ENCODE measurements at regions not wholly inside any gene's neighbourhood (a gene's known extent, or its start where the extent isn't known, plus 50 kb on each side); places are given as distances from the start of the nearest gene placed in this dataset.

DNA sequence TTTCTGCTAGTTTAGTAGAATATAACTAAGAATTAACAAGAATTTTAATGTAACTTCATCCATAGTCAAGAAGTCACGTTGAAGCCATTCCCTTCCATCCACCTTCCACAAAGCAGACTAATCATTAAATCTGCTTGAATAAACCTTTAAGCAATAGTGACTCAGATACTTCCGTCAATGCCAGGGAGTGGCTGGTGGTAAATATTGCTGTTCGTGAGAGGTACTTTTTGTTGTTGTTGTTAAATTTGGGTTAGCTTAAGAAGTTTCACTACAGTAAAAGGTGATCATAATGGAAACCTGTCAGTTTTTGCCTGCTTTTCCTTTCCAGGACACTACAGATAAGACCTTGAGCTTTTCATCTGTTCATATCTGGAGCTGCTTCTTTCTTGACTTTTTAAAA lies 316.3 kb downstream of the TMA16 start:
- Histone ChIP-seq H3K27me3 (ENCODE audit: insufficient read depth, low read length) (no peaks in the 10 kb centered on the region), H3K27ac (ENCODE audit: low read depth, low read length) (no peak overlapping the region), H3K36me3 (ENCODE audit: insufficient read depth, low read length) (no peaks in the 10 kb centered on the region), H3K9me3 (ENCODE audit: insufficient read depth, low read depth, low read length) (no peaks in the 10 kb centered on the region), H3K4me1 (ENCODE audit: insufficient read depth, low read length) (no peaks in the 10 kb centered on the region), H3K9ac (ENCODE audit: low read depth, low read length) (no peak overlapping the region), H3K4me3 (ENCODE audit: low read length) (no peak overlapping the region)
- 93% methylated on average over 3 of the region's 3 CpGs for WGBS

GRCh38 chr4:163815776-163816175 lies 321.3 kb downstream of the TMA16 start:
- H3K36me3 ChIP-seq (ENCODE audit: insufficient read depth, low read length) = no peaks in the 10 kb centered on the region
- H3K9ac ChIP-seq (ENCODE audit: low read depth, low read length) = no peak overlapping the region
- H3K27me3 ChIP-seq (ENCODE audit: insufficient read depth, low read length) = no peaks in the 10 kb centered on the region
- WGBS = 84% methylated on average over 2 of the region's 2 CpGs
- H3K27ac ChIP-seq (ENCODE audit: low read depth, low read length) = no peak overlapping the region
- H3K4me1 ChIP-seq (ENCODE audit: insufficient read depth, low read length) = no peaks in the 10 kb centered on the region
- no peaks in the 10 kb centered on the region for H3K9me3 ChIP-seq (ENCODE audit: insufficient read depth, low read depth, low read length)
- H3K4me3 ChIP-seq (ENCODE audit: low read length) = no peak overlapping the region

GRCh38 chr4:163816494-163816893 lies 322.0 kb downstream of the TMA16 start:
- Histone ChIP-seq H3K4me3 (ENCODE audit: low read length) (no peak overlapping the region), H3K36me3 (ENCODE audit: insufficient read depth, low read length) (no peaks in the 10 kb centered on the region), H3K27ac (ENCODE audit: low read depth, low read length) (no peak overlapping the region), H3K27me3 (ENCODE audit: insufficient read depth, low read length) (no peaks in the 10 kb centered on the region), H3K4me1 (ENCODE audit: insufficient read depth, low read length) (no peaks in the 10 kb centered on the region), H3K9ac (ENCODE audit: low read depth, low read length) (no peak overlapping the region), H3K9me3 (ENCODE audit: insufficient read depth, low read depth, low read length) (no peaks in the 10 kb centered on the region)
- 78% methylated on average over 1 of the region's 1 CpG for WGBS

DNA sequence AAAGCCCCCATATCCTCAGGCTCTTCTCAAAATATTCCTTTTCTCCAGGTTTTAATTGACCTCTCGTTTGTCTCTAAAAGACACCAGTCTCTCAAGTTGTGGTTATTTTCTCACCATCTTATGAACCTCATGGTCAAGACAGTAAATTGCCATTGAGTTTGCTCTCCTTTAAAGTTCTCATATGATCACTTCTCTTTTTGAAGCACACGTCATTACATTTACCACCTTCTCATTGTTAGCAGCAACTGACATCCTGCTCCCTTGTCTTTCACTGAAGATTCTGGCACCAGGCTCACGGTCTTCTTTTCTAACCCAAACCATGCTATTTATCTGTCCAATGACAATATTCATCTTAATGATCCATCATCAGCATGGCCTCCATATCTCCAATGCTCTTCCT lies 324.2 kb downstream of the TMA16 start:
- no peaks in the 10 kb centered on the region for H3K27me3 ChIP-seq (ENCODE audit: insufficient read depth, low read length)
- H3K27ac ChIP-seq (ENCODE audit: low read depth, low read length) = no peak overlapping the region
- no peaks in the 10 kb centered on the region for H3K4me1 ChIP-seq (ENCODE audit: insufficient read depth, low read length)
- WGBS = 89% methylated on average over 3 of the region's 3 CpGs
- H3K9me3 ChIP-seq (ENCODE audit: insufficient read depth, low read depth, low read length) = no peaks in the 10 kb centered on the region
- no peak overlapping the region for H3K9ac ChIP-seq (ENCODE audit: low read depth, low read length)
- no peaks in the 10 kb centered on the region for H3K36me3 ChIP-seq (ENCODE audit: insufficient read depth, low read length)
- H3K4me3 ChIP-seq (ENCODE audit: low read length) = no peak overlapping the region

- Histone ChIP-seq H3K27me3 (ENCODE audit: insufficient read depth, low read length) (no peaks in the 10 kb centered on the region), H3K9ac (ENCODE audit: low read depth, low read length) (no peak overlapping the region), H3K36me3 (ENCODE audit: insufficient read depth, low read length) (no peaks in the 10 kb centered on the region), H3K4me3 (ENCODE audit: low read length) (no peak overlapping the region), H3K9me3 (ENCODE audit: insufficient read depth, low read depth, low read length) (no peaks in the 10 kb centered on the region), H3K4me1 (ENCODE audit: insufficient read depth, low read length) (no peaks in the 10 kb centered on the region), H3K27ac (ENCODE audit: low read depth, low read length) (no peak overlapping the region)
- WGBS = 90% methylated on average over 2 of the region's 2 CpGs
These were observed 339.2 kb downstream of the TMA16 start for GRCh38 chr4:163833669-163834068.

GRCh38 chr4:163846008-163846407 lies 351.5 kb downstream of the TMA16 start:
- H3K4me1 ChIP-seq (ENCODE audit: insufficient read depth, low read length) = no peaks in the 10 kb centered on the region
- H3K27ac ChIP-seq (ENCODE audit: low read depth, low read length) = no peak overlapping the region
- no peak overlapping the region for H3K4me3 ChIP-seq (ENCODE audit: low read length)
- no peak overlapping the region for H3K9ac ChIP-seq (ENCODE audit: low read depth, low read length)
- 97% methylated on average over 2 of the region's 3 CpGs for WGBS
- no peaks in the 10 kb centered on the region for H3K27me3 ChIP-seq (ENCODE audit: insufficient read depth, low read length)
- no peaks in the 10 kb centered on the region for H3K9me3 ChIP-seq (ENCODE audit: insufficient read depth, low read depth, low read length)
- no peaks in the 10 kb centered on the region for H3K36me3 ChIP-seq (ENCODE audit: insufficient read depth, low read length)

- no peaks in the 10 kb centered on the region for H3K27me3 ChIP-seq (ENCODE audit: insufficient read depth, low read length)
- no peak overlapping the region for H3K4me3 ChIP-seq (ENCODE audit: low read length)
- H3K9ac ChIP-seq (ENCODE audit: low read depth, low read length) = no peak overlapping the region
- H3K4me1 ChIP-seq (ENCODE audit: insufficient read depth, low read length) = peaks cover 4% of the 10 kb centered on the region; the same call in 1 of the 2 replicates
- H3K9me3 ChIP-seq (ENCODE audit: insufficient read depth, low read depth, low read length) = no peaks in the 10 kb centered on the region
- WGBS = 93% methylated on average over 2 of the region's 3 CpGs
- no peaks in the 10 kb centered on the region for H3K36me3 ChIP-seq (ENCODE audit: insufficient read depth, low read length)
- H3K27ac ChIP-seq (ENCODE audit: low read depth, low read length) = no peak overlapping the region
These were observed 357.8 kb downstream of the TMA16 start for GRCh38 chr4:163852246-163852645.

GRCh38 chr4:163857903-163858302 lies 363.4 kb downstream of the TMA16 start:
- Histone ChIP-seq H3K27ac (ENCODE audit: low read depth, low read length) (no peak overlapping the region), H3K9me3 (ENCODE audit: insufficient read depth, low read depth, low read length) (no peaks in the 10 kb centered on the region)
- WGBS = 87% methylated on average over 3 of the region's 3 CpGs

GRCh38 chr4:163858515-163858914 lies 364.0 kb downstream of the TMA16 start:
- no peak overlapping the region for H3K27ac ChIP-seq (ENCODE audit: low read depth, low read length)
- no peak overlapping the region for H3K4me3 ChIP-seq (ENCODE audit: low read length)
- H3K9ac ChIP-seq (ENCODE audit: low read depth, low read length) = no peak overlapping the region
- no peaks in the 10 kb centered on the region for H3K9me3 ChIP-seq (ENCODE audit: insufficient read depth, low read depth, low read length)
- no peaks in the 10 kb centered on the region for H3K36me3 ChIP-seq (ENCODE audit: insufficient read depth, low read length)
- no peaks in the 10 kb centered on the region for H3K27me3 ChIP-seq (ENCODE audit: insufficient read depth, low read length)
- WGBS = 94% methylated on average over 2 of the region's 3 CpGs
- H3K4me1 ChIP-seq (ENCODE audit: insufficient read depth, low read length) = peaks cover 1% of the 10 kb centered on the region; the same call in 1 of the 2 replicates

More at GRCh38 chr4:163857903-163858302, 363.4 kb downstream of the TMA16 start:
- no peaks in the 10 kb centered on the region for H3K36me3 ChIP-seq (ENCODE audit: insufficient read depth, low read length)
- H3K4me3 ChIP-seq (ENCODE audit: low read length) = no peak overlapping the region
- H3K27me3 ChIP-seq (ENCODE audit: insufficient read depth, low read length) = no peaks in the 10 kb centered on the region
- H3K4me1 ChIP-seq (ENCODE audit: insufficient read depth, low read length) = peaks cover 4% of the 10 kb centered on the region; the same call in 1 of the 2 replicates
- H3K9ac ChIP-seq (ENCODE audit: low read depth, low read length) = no peak overlapping the region

DNA sequence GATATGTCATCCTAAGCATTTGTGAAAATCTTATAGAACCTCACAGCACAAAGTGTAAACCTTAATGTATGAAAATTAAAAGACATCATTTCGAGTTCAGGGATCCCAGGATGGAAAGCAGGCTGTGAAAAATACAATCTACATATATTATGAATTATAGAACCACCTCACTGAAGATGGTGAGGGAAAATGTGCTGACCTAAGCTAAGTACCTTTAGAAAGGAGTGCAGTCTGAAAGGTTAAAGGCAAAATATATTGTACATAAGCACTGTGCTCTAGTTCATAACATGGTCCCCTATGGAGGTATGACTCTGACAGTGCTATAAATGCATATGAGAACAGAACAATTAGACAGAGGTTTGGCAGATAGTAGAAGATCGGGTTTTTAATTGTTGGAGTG lies 368.6 kb downstream of the TMA16 start:
- Histone ChIP-seq H3K27me3 (ENCODE audit: insufficient read depth, low read length) (no peaks in the 10 kb centered on the region), H3K9ac (ENCODE audit: low read depth, low read length) (no peak overlapping the region), H3K36me3 (ENCODE audit: insufficient read depth, low read length) (no peaks in the 10 kb centered on the region), H3K27ac (ENCODE audit: low read depth, low read length) (no peak overlapping the region), H3K4me3 (ENCODE audit: low read length) (no peak overlapping the region), H3K9me3 (ENCODE audit: insufficient read depth, low read depth, low read length) (no peaks in the 10 kb centered on the region), H3K4me1 (ENCODE audit: insufficient read depth, low read length) (no peaks in the 10 kb centered on the region)
- WGBS = 90% methylated on average over 1 of the region's 2 CpGs

DNA sequence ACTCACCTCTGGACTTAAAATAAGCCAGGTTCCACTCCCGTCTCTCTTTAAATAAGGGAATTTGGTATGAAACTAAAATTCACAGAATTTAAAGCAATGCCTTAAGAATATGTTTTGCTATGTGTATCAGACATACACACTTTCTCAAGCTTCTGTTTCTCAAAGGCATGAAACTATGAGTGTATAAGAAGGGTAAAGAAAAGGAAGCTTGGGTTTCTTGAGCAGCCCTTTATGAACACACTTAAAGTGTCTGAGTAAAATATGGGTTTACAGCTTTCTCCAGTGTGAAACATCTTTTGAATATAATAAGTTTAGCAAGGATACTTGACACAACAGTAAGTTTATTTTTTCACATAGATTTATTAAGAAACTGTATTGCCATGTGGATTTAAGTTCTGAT lies 370.5 kb downstream of the TMA16 start:
- H3K9me3 ChIP-seq (ENCODE audit: insufficient read depth, low read depth, low read length) = no peaks in the 10 kb centered on the region
- no peak overlapping the region for H3K27ac ChIP-seq (ENCODE audit: low read depth, low read length)
- H3K36me3 ChIP-seq (ENCODE audit: insufficient read depth, low read length) = no peaks in the 10 kb centered on the region
- no peaks in the 10 kb centered on the region for H3K27me3 ChIP-seq (ENCODE audit: insufficient read depth, low read length)
- WGBS = no CpG with 5 or more reads among the region's 1 CpG
- no peaks in the 10 kb centered on the region for H3K4me1 ChIP-seq (ENCODE audit: insufficient read depth, low read length)
- H3K4me3 ChIP-seq (ENCODE audit: low read length) = no peak overlapping the region
- no peak overlapping the region for H3K9ac ChIP-seq (ENCODE audit: low read depth, low read length)

DNA sequence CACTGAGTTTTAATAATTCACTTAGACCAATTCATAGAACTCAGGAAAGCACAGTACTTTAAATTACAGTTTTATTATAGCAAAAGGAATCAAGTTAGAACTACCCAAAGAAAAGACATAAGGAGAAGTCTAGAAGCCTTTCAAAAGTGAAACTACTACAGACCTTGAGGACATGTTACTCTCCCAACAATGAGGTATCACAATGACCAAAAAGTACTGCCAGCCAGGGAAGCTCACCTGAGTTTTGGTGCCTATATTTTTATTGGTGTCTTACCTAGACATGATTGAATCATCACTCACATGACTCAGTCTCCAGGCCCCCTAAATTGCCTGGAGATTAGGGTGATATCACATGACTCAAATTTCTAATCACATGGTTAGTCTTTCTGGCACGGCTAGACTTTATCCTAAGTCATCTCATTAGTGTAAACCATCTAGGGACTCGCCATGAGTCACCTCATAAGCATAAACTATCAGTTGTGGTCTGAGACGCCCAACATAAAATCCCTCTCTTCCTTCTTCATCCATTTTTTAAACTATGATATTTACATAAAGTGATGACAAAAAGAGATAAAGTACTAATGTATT lies 372.3 kb downstream of the TMA16 start:
- Histone ChIP-seq H3K36me3 (ENCODE audit: insufficient read depth, low read length) (no peaks in the 10 kb centered on the region), H3K4me1 (ENCODE audit: insufficient read depth, low read length) (no peaks in the 10 kb centered on the region), H3K4me3 (ENCODE audit: low read length) (no peak overlapping the region), H3K27ac (ENCODE audit: low read depth, low read length) (no peak overlapping the region), H3K9ac (ENCODE audit: low read depth, low read length) (no peak overlapping the region), H3K9me3 (ENCODE audit: insufficient read depth, low read depth, low read length) (no peaks in the 10 kb centered on the region), H3K27me3 (ENCODE audit: insufficient read depth, low read length) (no peaks in the 10 kb centered on the region)
- 90% methylated on average over 3 of the region's 3 CpGs for WGBS
